Sigmoid colon (tissue), 6 donors: ENCODE measurements at regions not wholly inside any gene's neighbourhood (a gene's known extent, or its start where the extent isn't known, plus 50 kb on each side); places are given as distances from the start of the nearest gene placed in this dataset.

ENCODE experiments used
- DNase-seq: peaks from one replicate; pipeline ENCODE4 v3.0.0-alpha.2; 2019
- H3K27ac ChIP-seq, 4 donors: fragments of 200-600 bp; sonication (generic); one replicate each; pipeline ENCODE4 v1.5.1; 2016 to 2019; ENCODE audit warnings: mild to moderate bottlenecking in 1 of 4
- H3K27me3 ChIP-seq, 3 donors: fragments of 200-600 bp; sonication (generic); one replicate each; pipeline ENCODE4 v1.5.1; 2019; ENCODE audit warnings: mild to moderate bottlenecking in 1 of 3
- H3K36me3 ChIP-seq, 4 donors: fragments of 200-600 bp; sonication (generic); one replicate each; pipeline ENCODE4 v1.5.1; 2016 to 2019
- H3K4me1 ChIP-seq, 4 donors: fragments of 200-600 bp; sonication (generic); one replicate each; pipeline ENCODE4 v1.5.1; 2017 to 2019
- H3K4me3 ChIP-seq, 4 donors: fragments of 200-600 bp; sonication (generic); one replicate each; pipeline ENCODE4 v1.5.1; 2017 to 2019; ENCODE audit warnings: mild to moderate bottlenecking in 2 of 4, moderate library complexity in 1 of 4
- H3K9me3 ChIP-seq, 4 donors: fragments of 200-600 bp in 3 of 4; sonication (generic) in 3 of 4; one replicate each; pipeline versions ENCODE4 v1.5.1 to v1.6.1; 2013 to 2019
- EP300 ChIP-seq, 4 donors: sonication (generic); formaldehyde crosslinking; IDR thresholded peaks; one replicate each; pipeline ENCODE4 v1.6.1; 2017; ENCODE audit warnings: antibody characterized with exemption in 4 of 4
- POLR2A ChIP-seq, 2 donors: fragments of 450-650 bp; IDR thresholded peaks; one replicate each; pipeline ENCODE4 v1.6.1; 2016; ENCODE audit warnings: antibody characterized with exemption in 2 of 2, mild to moderate bottlenecking in 2 of 2, moderate library complexity in 2 of 2
- POLR2AphosphoS5 ChIP-seq, 4 donors: sonication (generic); formaldehyde crosslinking; IDR thresholded peaks; one replicate each; pipeline ENCODE4 v1.6.1; 2017; ENCODE audit warnings: antibody characterized with exemption in 4 of 4
- WGBS, 2 donors: extraction: QIAGEN DNeasy Blood & Tissue Kit; methylation state at CpG; one replicate each; pipeline ENCODE4 v1.1.7; 2013; 5-methylcytosine and 5-hydroxymethylcytosine counted together
- intact Hi-C: fragments of 100-400 bp; cut with DNase I; formaldehyde crosslinking; loops from one replicate; pipeline ENCODE4 v1.15.1; 2023
- TF ChIP-seq, protein P1 (sequence below), 4 experiments: fragments of 450-650 bp in 3 of 4; fragments of 200-600 bp in 1 of 4; IDR thresholded peaks; one replicate each; pipeline ENCODE4 v1.5.1; 2016 to 2019; ENCODE audit warnings: antibody characterized with exemption in 4 of 4, mild to moderate bottlenecking in 3 of 4, moderate library complexity in 2 of 4
- donor health status: healthy with polysubstance abuse.
- donor health status: healthy.

DNA sequence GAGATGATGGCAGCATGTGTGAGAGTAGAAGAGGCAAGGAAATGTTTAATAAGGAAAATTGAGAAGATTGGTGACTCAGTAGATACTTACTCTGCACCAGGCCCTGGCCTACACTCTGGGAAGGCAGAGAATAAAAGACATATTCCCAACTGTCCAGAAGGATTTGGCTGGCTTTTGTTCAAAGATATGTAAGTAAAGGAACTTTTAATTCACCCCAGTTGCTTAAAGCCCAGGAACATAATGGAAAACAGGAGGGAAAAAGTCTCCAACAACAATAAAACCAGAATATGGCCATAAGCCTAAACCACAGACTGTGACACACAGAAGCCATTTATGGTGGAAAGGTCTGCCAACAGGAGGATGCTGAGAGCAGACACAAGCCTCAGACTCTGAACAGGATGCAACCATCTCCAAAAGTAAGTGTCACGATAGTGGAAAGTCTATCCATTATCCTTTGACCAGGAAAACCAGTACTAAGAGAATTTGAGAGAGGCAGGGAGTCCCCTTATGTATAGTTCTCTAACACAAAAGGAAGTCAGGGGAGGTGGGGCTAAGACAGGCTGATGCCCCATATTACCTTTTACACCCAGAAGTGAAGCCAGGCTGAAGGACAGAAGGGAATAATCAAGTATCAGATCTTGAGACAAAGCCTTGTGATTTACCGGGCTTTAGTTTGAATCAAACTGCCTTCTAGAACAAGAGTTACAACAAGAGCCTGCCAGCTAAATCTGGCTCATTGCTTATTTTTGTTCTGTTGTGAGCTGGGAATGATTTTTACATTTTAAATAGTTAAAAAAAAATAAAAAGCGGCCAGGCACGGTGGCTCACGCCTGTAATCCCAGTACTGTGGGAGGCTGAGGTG, 169.5 kb upstream of the STARD13 start:
- DNase-seq = no peak
- Histone ChIP-seq H3K4me1 (peaks cover 0 to 44% (median 32%) of the 10 kb centered on the region in 4 donors), H3K27me3 (no peaks in the 10 kb centered on the region), H3K9me3 (no peaks in the 10 kb centered on the region), H3K36me3 (no peaks in the 10 kb centered on the region), H3K4me3 (no peak overlapping the region), H3K27ac (peak overlapping the region in 3 of 4 donors; percentile 53 to 73 (median 69))
- intact Hi-C loops = loop anchor here (5.0 kb wide), 1 partner anchor 82 kb away; no protein-coding TSS in a partner anchor
- TF ChIP-seq POLR2AphosphoS5 (IDR thresholded peaks at IDR 0.05) (peak in 2 of 4 donors; percentile 24 to 28), EP300 (IDR thresholded peaks at IDR 0.05) (no peak), POLR2A (IDR thresholded peaks at IDR 0.05) (no peak)
- TF ChIP-seq, protein P1, sequence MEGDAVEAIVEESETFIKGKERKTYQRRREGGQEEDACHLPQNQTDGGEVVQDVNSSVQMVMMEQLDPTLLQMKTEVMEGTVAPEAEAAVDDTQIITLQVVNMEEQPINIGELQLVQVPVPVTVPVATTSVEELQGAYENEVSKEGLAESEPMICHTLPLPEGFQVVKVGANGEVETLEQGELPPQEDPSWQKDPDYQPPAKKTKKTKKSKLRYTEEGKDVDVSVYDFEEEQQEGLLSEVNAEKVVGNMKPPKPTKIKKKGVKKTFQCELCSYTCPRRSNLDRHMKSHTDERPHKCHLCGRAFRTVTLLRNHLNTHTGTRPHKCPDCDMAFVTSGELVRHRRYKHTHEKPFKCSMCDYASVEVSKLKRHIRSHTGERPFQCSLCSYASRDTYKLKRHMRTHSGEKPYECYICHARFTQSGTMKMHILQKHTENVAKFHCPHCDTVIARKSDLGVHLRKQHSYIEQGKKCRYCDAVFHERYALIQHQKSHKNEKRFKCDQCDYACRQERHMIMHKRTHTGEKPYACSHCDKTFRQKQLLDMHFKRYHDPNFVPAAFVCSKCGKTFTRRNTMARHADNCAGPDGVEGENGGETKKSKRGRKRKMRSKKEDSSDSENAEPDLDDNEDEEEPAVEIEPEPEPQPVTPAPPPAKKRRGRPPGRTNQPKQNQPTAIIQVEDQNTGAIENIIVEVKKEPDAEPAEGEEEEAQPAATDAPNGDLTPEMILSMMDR (IDR thresholded peaks at IDR 0.05) = no peak
- 88 to 91% methylated on average over 5 of the region's 5 CpGs for WGBS, 2 donors

GRCh38 chr13:33459702-33460101, 174.1 kb upstream of the STARD13 start:
- Histone ChIP-seq H3K27me3 (no peaks in the 10 kb centered on the region), H3K4me1 (peaks cover 0 to 10% (median 9%) of the 10 kb centered on the region in 4 donors), H3K36me3 (no peaks in the 10 kb centered on the region), H3K9me3 (no peaks in the 10 kb centered on the region), H3K27ac (no peak overlapping the region), H3K4me3 (no peak overlapping the region)
- intact Hi-C loops = no loop called here
- WGBS, 2 donors = 93 to 97% methylated on average over 1 of the region's 1 CpG
- no peak for DNase-seq
- TF ChIP-seq, protein P1 (IDR thresholded peaks at IDR 0.05) = no peak
- TF ChIP-seq POLR2AphosphoS5 (IDR thresholded peaks at IDR 0.05) (no peak), EP300 (IDR thresholded peaks at IDR 0.05) (no peak), POLR2A (IDR thresholded peaks at IDR 0.05) (no peak)

DNA sequence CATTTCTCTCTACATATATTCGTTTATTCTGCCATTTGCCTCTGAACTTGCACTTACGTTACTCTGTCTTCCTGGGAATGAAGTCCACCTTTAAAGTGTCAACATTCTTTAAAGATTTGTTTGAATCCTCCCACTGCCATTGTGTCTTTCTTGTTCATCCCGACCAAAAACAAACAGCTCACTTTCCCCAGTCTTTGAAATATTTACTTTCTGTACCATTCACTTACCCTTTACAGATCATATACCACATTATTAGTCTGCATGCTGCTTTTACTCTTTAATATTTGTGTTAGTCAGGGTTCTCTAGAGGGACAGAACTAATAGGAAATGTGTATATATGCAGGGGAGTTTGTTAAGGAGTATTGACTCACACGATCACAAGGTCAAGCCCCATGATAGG, 176.6 kb upstream of the STARD13 start:
- TF ChIP-seq, protein P1 (IDR thresholded peaks at IDR 0.05) = no peak
- TF ChIP-seq EP300 (IDR thresholded peaks at IDR 0.05) = no peak
- TF ChIP-seq POLR2A (IDR thresholded peaks at IDR 0.05) = no peak
- no peak for TF ChIP-seq POLR2AphosphoS5 (IDR thresholded peaks at IDR 0.05)
- DNase-seq = no peak
- no peak overlapping the region for H3K27ac ChIP-seq
- WGBS, 2 donors = 81 to 87% methylated on average over 4 of the region's 4 CpGs
- H3K36me3 ChIP-seq = no peaks in the 10 kb centered on the region
- H3K9me3 ChIP-seq = no peaks in the 10 kb centered on the region
- intact Hi-C loops = no loop called here
- no peaks in the 10 kb centered on the region for H3K4me1 ChIP-seq
- H3K4me3 ChIP-seq = no peak overlapping the region
- H3K27me3 ChIP-seq = no peaks in the 10 kb centered on the region

DNA sequence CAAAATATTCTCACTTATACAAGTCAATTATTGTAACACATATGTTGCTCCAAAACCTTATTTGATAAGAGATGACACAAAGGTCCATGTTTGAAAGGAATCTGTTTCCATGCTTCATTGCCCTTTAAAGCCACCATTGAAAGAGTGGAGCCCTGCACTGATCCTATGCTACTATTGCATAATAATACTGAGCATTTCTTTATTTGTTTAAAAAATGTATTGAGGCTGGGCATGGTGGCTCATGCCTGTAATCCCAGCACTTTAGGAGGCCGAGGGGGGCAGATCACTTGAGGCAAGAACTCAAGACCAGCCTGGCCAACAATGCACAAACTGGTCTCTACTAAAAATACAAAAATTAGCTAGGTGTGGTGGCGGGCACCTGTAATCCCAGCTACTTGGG, 178.8 kb upstream of the STARD13 start:
- TF ChIP-seq EP300 (IDR thresholded peaks at IDR 0.05) (no peak), POLR2AphosphoS5 (IDR thresholded peaks at IDR 0.05) (no peak), POLR2A (IDR thresholded peaks at IDR 0.05) (no peak)
- TF ChIP-seq, protein P1 (IDR thresholded peaks at IDR 0.05) = no peak
- no peaks in the 10 kb centered on the region for H3K36me3 ChIP-seq
- no peak overlapping the region for H3K27ac ChIP-seq
- no peaks in the 10 kb centered on the region for H3K9me3 ChIP-seq
- no peaks in the 10 kb centered on the region for H3K4me1 ChIP-seq
- intact Hi-C loops = no loop called here
- no peak overlapping the region for H3K4me3 ChIP-seq
- WGBS, 2 donors = 73 to 96% methylated on average over 2 of the region's 2 CpGs
- DNase-seq = no peak
- H3K27me3 ChIP-seq = no peaks in the 10 kb centered on the region
